HCT116 (cell line): ENCODE measurements at regions not wholly inside any gene's neighbourhood (a gene's known extent, or its start where the extent isn't known, plus 50 kb on each side); places are given as distances from the start of the nearest gene placed in this dataset.

ENCODE experiments used
- ATAC-seq: fragments of 200-7000 bp; cut with Tn5 transposase; 2 replicates; pipeline ENCODE4 v1.9.1; 2020; ENCODE audit warnings: mild to moderate bottlenecking, moderate library complexity
- BruUV-seq: library from RNA; stranded (reverse); fragments of 400-500 nt; replicated peaks from 2 replicates; lab custom pipeline; 2021; lab: Mats Ljungman, UMichigan
- CTCF ChIA-PET: fragments of 300-600 bp; sonication (Branson Sonifier 250); formaldehyde crosslinking; loops from one replicate; lab custom pipeline; 2021; ENCODE audit warnings: antibody characterized with exemption; lab: Charles Lee
- POLR2A ChIA-PET: fragments of 300-600, 350-600 bp; sonication (Branson Sonifier 250); formaldehyde crosslinking; loops from one replicate; lab custom pipeline; 2021; ENCODE audit warnings: antibody characterized with exemption; lab: Charles Lee
- RAD21 ChIA-PET, 2 experiments: fragments of 300-600 bp; sonication (Branson Sonifier 250); formaldehyde crosslinking; loops; one replicate each; lab custom pipeline; 2023; ENCODE audit warnings: low total read pairs in 2 of 2; ENCODE audit not compliant: uncharacterized antibody in 2 of 2, unreplicated experiment in 2 of 2, low non-redundant PET in 1 of 2; lab: Charles Lee
- DNase-seq: peaks from one replicate; pipeline ENCODE4 v3.0.0-alpha.2; 2010; ENCODE audit warnings: low read depth, low spot score
- H2AFZ ChIP-seq: fragments of 200-600 bp; shearing (Covaris generic), sonication (generic); 2 replicates; pipeline ENCODE4 v1.6.1; 2017; ENCODE audit warnings: low read depth, mixed run types, mixed read lengths, antibody characterized with exemption, low read length; ENCODE audit not compliant: poor library complexity, severe bottlenecking
- H3K27ac ChIP-seq: 2 replicates; pipeline ENCODE4 v1.5.1; 2012; ENCODE audit warnings: low read depth, low read length
- H3K27me3 ChIP-seq: fragments of 200-600 bp; sonication (generic); 2 replicates; pipeline ENCODE4 v1.6.1; 2016; ENCODE audit warnings: mixed run types, low read length, mixed read lengths; ENCODE audit not compliant: insufficient read depth
- H3K36me3 ChIP-seq, 2 experiments: fragments of 200-500 bp in 1 of 2; fragments of 200-600 bp in 1 of 2; sonication (Bioruptor generic) in 1 of 2; sonication (generic) in 1 of 2; 2 replicates each; pipeline versions ENCODE4 v1.5.1 to v1.6.1; 2014 to 2016; ENCODE audit warnings: low read length in 2 of 2, inconsistent platforms in 1 of 2, mixed read lengths in 1 of 2, mixed run types in 1 of 2; ENCODE audit not compliant: insufficient read depth in 2 of 2, control insufficient read depth in 1 of 2
- H3K4me1 ChIP-seq, 2 experiments: fragments of 200-600 bp in 1 of 2; sonication (generic) in 1 of 2; 2 replicates each; pipeline versions ENCODE4 v1.5.1 to v1.6.1; 2012 to 2017; ENCODE audit warnings: low read length in 2 of 2, inconsistent platforms in 1 of 2, mild to moderate bottlenecking in 1 of 2, mixed read lengths in 1 of 2, mixed run types in 1 of 2, moderate library complexity in 1 of 2; ENCODE audit not compliant: insufficient read depth in 2 of 2, control insufficient read depth in 1 of 2
- H3K4me2 ChIP-seq: fragments of 200-600 bp; sonication (generic); 2 replicates; pipeline ENCODE4 v1.6.1; 2017; ENCODE audit warnings: mixed run types, low read length, mixed read lengths
- H3K4me3 ChIP-seq, 2 experiments: fragments of 200-600 bp in 1 of 2; sonication (generic) in 1 of 2; replicated peaks in 1 of 2; 2 replicates each; pipeline ENCODE4 v1.5.1; 2011 to 2016; ENCODE audit warnings: low read length in 2 of 2, control low read depth in 1 of 2, low read depth in 1 of 2, mild to moderate bottlenecking in 1 of 2, mixed read lengths in 1 of 2, mixed run types in 1 of 2
- H3K79me2 ChIP-seq: fragments of 200-600 bp; sonication (generic); 2 replicates; pipeline ENCODE4 v1.6.1; 2017; ENCODE audit warnings: mild to moderate bottlenecking, mixed run types, low read length, moderate library complexity, mixed read lengths; ENCODE audit not compliant: insufficient read depth
- H3K9ac ChIP-seq: fragments of 200-600 bp; sonication (generic); 2 replicates; pipeline ENCODE4 v1.6.1; 2016; ENCODE audit warnings: low read length, mixed read lengths
- H3K9me2 ChIP-seq: fragments of 200-600 bp; sonication (generic), shearing (Covaris generic); 2 replicates; pipeline ENCODE4 v1.6.1; 2017; ENCODE audit warnings: mixed run types, mild to moderate bottlenecking, moderate library complexity; ENCODE audit not compliant: insufficient read depth
- H3K9me3 ChIP-seq, 2 experiments: fragments of 200-500 bp in 1 of 2; fragments of 200-600 bp in 1 of 2; sonication (Bioruptor generic) in 1 of 2; sonication (generic) in 1 of 2; 2 replicates each; pipeline ENCODE4 v1.6.1; 2014 to 2017; ENCODE audit warnings: low read length in 2 of 2, mixed read lengths in 2 of 2, inconsistent platforms in 1 of 2, low read depth in 1 of 2, mild to moderate bottlenecking in 1 of 2, mixed run types in 1 of 2, moderate library complexity in 1 of 2; ENCODE audit not compliant: control insufficient read depth in 1 of 2, insufficient read depth in 1 of 2
- H4K20me1 ChIP-seq: fragments of 200-600 bp; sonication (generic), shearing (Covaris generic); 2 replicates; pipeline ENCODE4 v1.6.1; 2017; ENCODE audit warnings: mixed run types, mild to moderate bottlenecking, moderate library complexity; ENCODE audit not compliant: insufficient read depth
- CEBPB ChIP-seq: IDR thresholded peaks from 2 replicates; pipeline ENCODE4 v1.6.1; 2012; ENCODE audit warnings: low read depth
- EZH2 ChIP-seq: fragments of 200-600 bp; sonication (generic); IDR thresholded peaks from 2 replicates; pipeline ENCODE4 v1.6.1; 2017; ENCODE audit warnings: antibody characterized with exemption, mixed run types
- JUND ChIP-seq: IDR thresholded peaks from 2 replicates; pipeline ENCODE4 v1.6.1; 2012
- RAD21 ChIP-seq: IDR thresholded peaks from 2 replicates; pipeline ENCODE4 v1.6.1; 2012; ENCODE audit warnings: low read depth, mild to moderate bottlenecking
- REST ChIP-seq: IDR thresholded peaks from 2 replicates; pipeline ENCODE4 v1.6.1; 2012; ENCODE audit warnings: low read depth
- SP1 ChIP-seq: IDR thresholded peaks from 2 replicates; pipeline ENCODE4 v1.6.1; 2012; ENCODE audit warnings: low read depth
- TCF7L2 ChIP-seq: IDR thresholded peaks from 2 replicates; pipeline ENCODE4 v1.7.0; 2011; ENCODE audit warnings: borderline replicate concordance, inconsistent platforms; ENCODE audit not compliant: insufficient read depth, insufficient read length; ENCODE audit errors: extremely low read depth
- intact Hi-C: fragments of 100-400 bp; cut with micrococcal nuclease; formaldehyde crosslinking; loops from 2 replicates; pipeline ENCODE4 v1.10.0; 2022

GRCh38 chr10:11687357-11687771 lies 54.8 kb upstream of the ECHDC3 start (continued):
- no peak for TF ChIP-seq EZH2

- TF ChIP-seq CEBPB = no peak; the same call in 1 of the 2 replicates
- TF ChIP-seq SP1 = peak; percentile 60
- TF ChIP-seq JUND = peak; percentile 55
- peak; percentile 97 for TF ChIP-seq TCF7L2
- TF ChIP-seq RAD21 = 0 out of 2 replicates have a peak, but pooled peaks have one; percentile 6
- no peak for TF ChIP-seq REST
- TF ChIP-seq, all 23 proteins: peak for 4
- peak overlapping the region; percentile 82 for H3K27ac ChIP-seq
- peak overlapping the region; percentile 66 for H3K9ac ChIP-seq
- no peaks in the 10 kb centered on the region for H3K9me2 ChIP-seq
- intact Hi-C loops = no loop called here
- peak; percentile 78 for DNase-seq
- no peaks in the 10 kb centered on the region for H3K36me3 ChIP-seq
- H3K9me3 ChIP-seq = no peaks in the 10 kb centered on the region
- ATAC-seq = peak; percentile 4; the same call in 1 of the 2 replicates
- H3K4me1 ChIP-seq = peaks cover 49 to 81% of the 10 kb centered on the region in 2 experiments
- no peaks in the 10 kb centered on the region for H3K79me2 ChIP-seq
- CTCF ChIA-PET = interaction anchor here (1.1 kb wide), 1 partner anchor 21 kb away, joined by 4 read pairs; no protein-coding TSS in a partner anchor
- peak overlapping the region; percentile 85 for H3K4me2 ChIP-seq
- POLR2A ChIA-PET = interaction anchor here (0.9 kb wide), 1 partner anchor 74 kb away, joined by 4 read pairs; no protein-coding TSS in a partner anchor
- RAD21 ChIA-PET = no interaction called here
- H3K4me3 ChIP-seq = peak overlapping the region; percentile 39 to 55
- H4K20me1 ChIP-seq = no peaks in the 10 kb centered on the region
- BruUV-seq = no TSS peak
- H3K27me3 ChIP-seq = no peaks in the 10 kb centered on the region
- peak overlapping the region; percentile 74 for H2AFZ ChIP-seq
These were observed 56.4 kb upstream of the ECHDC3 start for GRCh38 chr10:11685787-11686218.
